K562 (cell line): ENCODE measurements at regions not wholly inside any gene's neighbourhood (a gene's known extent, or its start where the extent isn't known, plus 50 kb on each side); places are given as distances from the start of the nearest gene placed in this dataset.

Experiments
- ATAC-seq: fragments of 200-7000 bp; cut with Tn5 transposase; 3 replicates; pipeline ENCODE4 v1.9.1; 2020; ENCODE audit warnings: moderate library complexity
- BruUV-seq: library from RNA; stranded (reverse); fragments of 400-500 nt; replicated peaks from 2 replicates; lab custom pipeline; 2021; lab: Mats Ljungman, UMichigan
- CTCF ChIA-PET: fragments of 300-600 bp; formaldehyde crosslinking; extraction: SDS; loops from one replicate; lab custom pipeline; 2021; ENCODE audit warnings: low intra/inter-chr PET ratio; lab: Yijun Ruan, JAX
- POLR2A ChIA-PET: fragments of 300-600, 350-650 bp; sonication (Branson Sonifier 250); formaldehyde crosslinking; extraction: SDS; loops from one replicate; lab custom pipeline; 2021; ENCODE audit warnings: antibody characterized with exemption, inconsistent platforms; lab: Yijun Ruan, JAX
- DNase-seq, 4 experiments: peaks; one replicate each; pipeline versions ENCODE4 v3.0.0 to v3.0.0-alpha.2; 2011 to 2018; ENCODE audit warnings: low spot score in 3 of 4, mixed read lengths in 3 of 4; ENCODE audit errors: extremely low read depth in 1 of 4
- FAIRE-seq: peaks from 2 replicates; lab custom pipeline; 2011; peaks lifted over from hg19 to GRCh38; lab: Jason Lieb, UNC
- H2AFZ ChIP-seq: 2 replicates; pipeline ENCODE4 v1.6.0; 2011; ENCODE audit warnings: low read depth, low read length, control low read depth, inconsistent platforms
- H3K27ac ChIP-seq: fragments of 200-600 bp; 3 replicates; pipeline ENCODE4 v1.8.0; 2011; ENCODE audit warnings: low read depth, mild to moderate bottlenecking, control low read depth, inconsistent platforms, low read length, moderate library complexity, mixed read lengths; ENCODE audit errors: extremely low read depth
- H3K27me3 ChIP-seq, 2 experiments: fragments of 300-600 bp in 1 of 2; 2 replicates in 1 of 2; 3 replicates in 1 of 2; pipeline versions ENCODE4 v1.6.0 to v1.8.0; 2011; ENCODE audit warnings: inconsistent platforms in 2 of 2, low read length in 2 of 2, mild to moderate bottlenecking in 1 of 2, mixed read lengths in 1 of 2, moderate library complexity in 1 of 2; ENCODE audit not compliant: control insufficient read depth in 2 of 2, insufficient read depth in 2 of 2
- H3K36me3 ChIP-seq: fragments of 300-600 bp; 3 replicates; pipeline ENCODE4 v1.8.0; 2011; ENCODE audit warnings: mild to moderate bottlenecking, low read length, inconsistent platforms; ENCODE audit not compliant: control insufficient read depth, insufficient read depth
- H3K4me1 ChIP-seq, 2 experiments: fragments of 200-600 bp in 1 of 2; replicated peaks in 1 of 2; 2 replicates in 1 of 2; 3 replicates in 1 of 2; pipeline versions ENCODE4 v1.5.1 to v1.8.0; 2011; ENCODE audit warnings: inconsistent platforms in 2 of 2, low read length in 2 of 2, mild to moderate bottlenecking in 1 of 2, mixed read lengths in 1 of 2, moderate library complexity in 1 of 2; ENCODE audit not compliant: control insufficient read depth in 2 of 2, insufficient read depth in 2 of 2
- H3K4me2 ChIP-seq: 2 replicates; pipeline ENCODE4 v1.6.1; 2011; ENCODE audit warnings: low read length, control low read depth, inconsistent platforms, mixed read lengths; ENCODE audit not compliant: insufficient read depth
- H3K4me3 ChIP-seq: fragments of 200-600 bp; sonication (generic), shearing (Covaris generic); 2 replicates; pipeline ENCODE4 v1.5.1; 2016; ENCODE audit warnings: control low read depth, inconsistent platforms
- H3K79me2 ChIP-seq: fragments of 200-600 bp; 3 replicates; pipeline ENCODE4 v1.8.0; 2011; ENCODE audit warnings: low read length, inconsistent platforms; ENCODE audit not compliant: control insufficient read depth, insufficient read depth
- H3K9ac ChIP-seq, 2 experiments: 2 replicates each; pipeline versions ENCODE4 v1.6.0 to v1.6.1; 2011; ENCODE audit warnings: low read depth in 2 of 2, low read length in 2 of 2, control low read depth in 1 of 2, inconsistent platforms in 1 of 2, mild to moderate bottlenecking in 1 of 2, mixed read lengths in 1 of 2; ENCODE audit not compliant: insufficient read depth in 1 of 2
- H3K9me1 ChIP-seq: one replicate; pipeline ENCODE4 v1.6.0; 2011; ENCODE audit warnings: inconsistent platforms, mild to moderate bottlenecking, low read length, moderate library complexity; ENCODE audit not compliant: control insufficient read depth, insufficient read depth
- H3K9me3 ChIP-seq: replicated peaks from 2 replicates; pipeline ENCODE4 v1.5.1; 2011; ENCODE audit warnings: low read depth, low read length, inconsistent platforms; ENCODE audit not compliant: control insufficient read depth, insufficient read depth
- H4K20me1 ChIP-seq: replicated peaks from 2 replicates; pipeline ENCODE4 v1.6.1; 2011; ENCODE audit warnings: low read length, inconsistent platforms, mixed read lengths; ENCODE audit not compliant: control insufficient read depth, insufficient read depth
- ATF1 ChIP-seq, 2 experiments: fragments of 450-650 bp in 1 of 2; IDR thresholded peaks; 2 replicates each; pipeline ENCODE4 v1.6.1; 2016; ENCODE audit warnings: missing compliant biosample characterization in 1 of 2, missing genetic modification characterization in 1 of 2
- BCLAF1 ChIP-seq, 2 experiments: fragments of 450-650 bp in 1 of 2; IDR thresholded peaks; 2 replicates each; pipeline ENCODE4 v1.6.1; 2011 to 2017; ENCODE audit warnings: low read depth in 2 of 2, antibody characterized with exemption in 1 of 2, borderline replicate concordance in 1 of 2, low read length in 1 of 2, mild to moderate bottlenecking in 1 of 2, mixed read lengths in 1 of 2; ENCODE audit not compliant: control insufficient read depth in 1 of 2
- CEBPZ ChIP-seq: fragments of 150-350 bp; IDR thresholded peaks from 2 replicates; pipeline ENCODE4 v1.6.1; 2014; ENCODE audit warnings: low read depth, mild to moderate bottlenecking, low read length, borderline replicate concordance
- MTF1 ChIP-seq: fragments of 250-450 bp; sonication (Bioruptor Pico); IDR thresholded peaks from 2 replicates; pipeline ENCODE4 v1.9.0; 2021; ENCODE audit warnings: moderate library complexity, mild to moderate bottlenecking, inconsistent platforms, borderline replicate concordance
- RERE ChIP-seq: sonication (generic); formaldehyde crosslinking; IDR thresholded peaks from 2 replicates; pipeline ENCODE4 v1.8.0; 2023; ENCODE audit warnings: missing genetic modification reagents, mild to moderate bottlenecking, borderline replicate concordance
- SIX5 ChIP-seq, 2 experiments: IDR thresholded peaks; 2 replicates each; pipeline ENCODE4 v1.6.1; 2011; ENCODE audit warnings: low read length in 2 of 2, borderline replicate concordance in 1 of 2, low read depth in 1 of 2, mild to moderate bottlenecking in 1 of 2, moderate library complexity in 1 of 2; ENCODE audit not compliant: insufficient read depth in 1 of 2
- ZFP30 ChIP-seq: fragments of 250-450 bp; sonication (Bioruptor Pico); IDR thresholded peaks from 2 replicates; pipeline ENCODE4 v1.8.0; 2022; ENCODE audit warnings: moderate library complexity, mild to moderate bottlenecking, inconsistent platforms, borderline replicate concordance
- WGBS: fragments of 100-300 bp; shearing (Covaris generic); methylation state at CpG from one replicate; pipeline ENCODE4 v1.1.6; 2016; ENCODE audit warnings: low coverage, mixed read lengths; ENCODE audit not compliant: insufficient coverage; ENCODE audit errors: missing lambda C conversion rate; 5-methylcytosine and 5-hydroxymethylcytosine counted together
- in situ Hi-C: fragments of 300-500 bp; cut with MboI; formaldehyde crosslinking; loops from 4 replicates; pipeline ENCODE4 v1.15.0; 2018; ENCODE audit warnings: inconsistent platforms, mixed read lengths
- intact Hi-C: fragments of 100-400 bp; cut with micrococcal nuclease; formaldehyde crosslinking; loops from 2 replicates; pipeline ENCODE4 v1.14.2; 2022

- in situ Hi-C loops, result no loop called here
- Histone ChIP-seq H3K4me3 (no peak overlapping the region), H3K36me3 (no peaks in the 10 kb centered on the region), H3K27me3 (no peaks in the 10 kb centered on the region; a peak in 3 of 5 replicates), H3K4me1 (no peaks in the 10 kb centered on the region), H3K9ac (no peak overlapping the region), H3K9me1 (no peaks in the 10 kb centered on the region), H3K79me2 (no peaks in the 10 kb centered on the region), H3K27ac (no peak overlapping the region), H3K4me2 (no peak overlapping the region), H3K9me3 (no peaks in the 10 kb centered on the region), H2AFZ (no peak overlapping the region), H4K20me1 (no peaks in the 10 kb centered on the region)
- ATAC-seq, result no peak
- no TSS peak for BruUV-seq
- intact Hi-C loops, result loop anchor here (5.0 kb wide), 1 partner anchor 281 kb away; no protein-coding TSS in a partner anchor
- ChIA-PET CTCF (interaction anchor here (1.1 kb wide), 1 partner anchor 281 kb away, joined by 9 read pairs; no protein-coding TSS in a partner anchor), POLR2A (no interaction called here)
- DNase-seq, result no peak
- no peak for FAIRE-seq
- WGBS, result 0% methylated on average over 5 of the region's 5 CpGs
- TF ChIP-seq SIX5 (IDR thresholded peaks at IDR 0.05; ENCODE audit: borderline replicate concordance in 1 of 2, insufficient read depth in 1 of 2, low read depth in 1 of 2, low read length in 2 of 2), result no peak
- no peak for TF ChIP-seq RERE (CRISPR knock-in tag)
- no peak for TF ChIP-seq ZFP30 (CRISPR knock-in tag)
- no peak for TF ChIP-seq ATF1 (CRISPR knock-in tag; IDR thresholded peaks at IDR 0.05)
- TF ChIP-seq ATF1 (tag; IDR thresholded peaks at IDR 0.05), result no peak
- no peak for TF ChIP-seq CEBPZ
- TF ChIP-seq MTF1, result no peak
- no peak for TF ChIP-seq BCLAF1 (IDR thresholded peaks at IDR 0.05; ENCODE audit: borderline replicate concordance in 1 of 2, control insufficient read depth in 1 of 2, low read depth in 2 of 2, low read length in 1 of 2)
Measured at GRCh38 chr12:3996322-3996721, 123.1 kb upstream of the PARP11 start.
